SK-N-MC (cell line): ENCODE measurements at regions not wholly inside any gene's neighbourhood (a gene's known extent, or its start where the extent isn't known, plus 50 kb on each side); places are given as distances from the start of the nearest gene placed in this dataset.

ENCODE experiments used
- EZH2 ChIP-seq: fragments of 200-600 bp; sonication (generic); IDR thresholded peaks from one replicate; pipeline ENCODE4 v1.6.1; 2017; ENCODE audit warnings: antibody characterized with exemption
- FOXP2 ChIP-seq: optimal IDR thresholded peaks from 2 replicates; pipeline ENCODE3; 2011; ENCODE audit warnings: mild to moderate bottlenecking, moderate library complexity; ENCODE audit not compliant: insufficient read depth; ENCODE audit errors: extremely low read length, control extremely low read depth
- POLR2AphosphoS5 ChIP-seq: IDR thresholded peaks from 2 replicates; pipeline ENCODE4 v1.6.1; 2012; ENCODE audit warnings: mild to moderate bottlenecking, low read depth, low read length, borderline replicate concordance

- TF ChIP-seq EZH2 (no peak), POLR2AphosphoS5 (no peak), FOXP2 (no peak)
Measured at GRCh38 chr9:108787690-108788048, 68.1 kb downstream of the ACTL7B start.
